ENCODE measurements at regions not wholly inside any gene's neighbourhood (a gene's known extent, or its start where the extent isn't known, plus 50 kb on each side); places are given as distances from the start of the nearest gene placed in this dataset.

- TF ChIP-seq POLR2A (IDR thresholded peaks at IDR 0.05) (no peak), CTCF (IDR thresholded peaks at IDR 0.05) (no peak)
These were observed 203.0 kb upstream of the SESN3 start for GRCh38 chr11:95434009-95434408.
